B cell (primary cell): ENCODE measurements at regions not wholly inside any gene's neighbourhood (a gene's known extent, or its start where the extent isn't known, plus 50 kb on each side); places are given as distances from the start of the nearest gene placed in this dataset.

Experiments
- CTCF ChIP-seq: fragments of 200-600 bp; IDR thresholded peaks from one replicate; pipeline ENCODE4 v1.8.0; 2022; ENCODE audit warnings: antibody characterized with exemption, mild to moderate bottlenecking
- EZH2 ChIP-seq: IDR thresholded peaks from 2 replicates; pipeline ENCODE4 v1.6.1; 2012; ENCODE audit warnings: borderline replicate concordance, low read depth, mild to moderate bottlenecking, moderate library complexity, low read length; ENCODE audit not compliant: insufficient read depth, poor library complexity, severe bottlenecking

- TF ChIP-seq CTCF (no peak), EZH2 (no peak)
Measured at GRCh38 chr5:51024263-51024662, 357.8 kb downstream of the PARP8 start.
